Astrocyte (in vitro differentiated cells and primary cell): ENCODE measurements at regions not wholly inside any gene's neighbourhood (a gene's known extent, or its start where the extent isn't known, plus 50 kb on each side); places are given as distances from the start of the nearest gene placed in this dataset.

Experiments
- DNase-seq: peaks from one replicate; pipeline ENCODE4 v3.0.0-alpha.2; 2010; ENCODE audit warnings: low read depth
- FAIRE-seq: peaks from 2 replicates; lab custom pipeline; 2011; peaks lifted over from hg19 to GRCh38; lab: Jason Lieb, UNC
- H2AFZ ChIP-seq: 2 replicates; pipeline ENCODE4 v1.6.0; 2012; ENCODE audit warnings: low read depth, low read length, inconsistent platforms
- H3K27ac ChIP-seq: 2 replicates; pipeline ENCODE4 v1.5.1; 2011; ENCODE audit warnings: low read depth, low read length, inconsistent platforms
- H3K27me3 ChIP-seq: 2 replicates; pipeline ENCODE4 v1.6.0; 2011; ENCODE audit warnings: low read length, inconsistent platforms; ENCODE audit not compliant: insufficient read depth
- H3K36me3 ChIP-seq: 2 replicates; pipeline ENCODE4 v1.5.1; 2011; ENCODE audit warnings: low read length, inconsistent platforms; ENCODE audit not compliant: insufficient read depth
- H3K4me1 ChIP-seq: 2 replicates; pipeline ENCODE4 v1.5.1; 2011; ENCODE audit warnings: low read length, inconsistent platforms; ENCODE audit not compliant: insufficient read depth
- H3K4me2 ChIP-seq: 2 replicates; pipeline ENCODE4 v1.6.0; 2012; ENCODE audit warnings: low read length, inconsistent platforms
- H3K4me3 ChIP-seq: 2 replicates; pipeline ENCODE4 v1.5.1; 2011; ENCODE audit warnings: low read depth, mild to moderate bottlenecking, low read length, inconsistent platforms; ENCODE audit not compliant: insufficient read depth
- H3K79me2 ChIP-seq: 2 replicates; pipeline ENCODE4 v1.6.0; 2012; ENCODE audit warnings: mild to moderate bottlenecking, low read length, inconsistent platforms; ENCODE audit not compliant: insufficient read depth
- H3K9ac ChIP-seq: 2 replicates; pipeline ENCODE4 v1.6.0; 2012; ENCODE audit warnings: mild to moderate bottlenecking, low read length, inconsistent platforms
- H3K9me3 ChIP-seq: 2 replicates; pipeline ENCODE4 v1.5.1; 2012; ENCODE audit warnings: low read depth, mild to moderate bottlenecking, low read length, inconsistent platforms; ENCODE audit not compliant: insufficient read depth
- H4K20me1 ChIP-seq: 2 replicates; pipeline ENCODE4 v1.6.0; 2012; ENCODE audit warnings: low read length, inconsistent platforms; ENCODE audit not compliant: insufficient read depth
- H3K27ac Mint-ChIP-seq: one replicate; pipeline ENCODE4 v1.8.0; 2021; ENCODE audit warnings: mild to moderate bottlenecking, mixed read lengths; ENCODE audit not compliant: unreplicated experiment
- H3K27me3 Mint-ChIP-seq: one replicate; pipeline ENCODE4 v1.8.0; 2021; ENCODE audit warnings: low read depth, mixed read lengths; ENCODE audit not compliant: unreplicated experiment
- H3K36me3 Mint-ChIP-seq: one replicate; pipeline ENCODE4 v1.8.0; 2021; ENCODE audit warnings: low read depth, mixed read lengths; ENCODE audit not compliant: unreplicated experiment
- H3K4me1 Mint-ChIP-seq: one replicate; pipeline ENCODE4 v1.8.0; 2021; ENCODE audit warnings: low read depth, mixed read lengths; ENCODE audit not compliant: unreplicated experiment
- H3K4me3 Mint-ChIP-seq: one replicate; pipeline ENCODE4 v1.8.0; 2021; ENCODE audit warnings: mild to moderate bottlenecking, moderate library complexity, mixed read lengths; ENCODE audit not compliant: unreplicated experiment
- H3K9me3 Mint-ChIP-seq: one replicate; pipeline ENCODE4 v1.8.0; 2021; ENCODE audit warnings: mild to moderate bottlenecking, mixed read lengths; ENCODE audit not compliant: unreplicated experiment
- EZH2 ChIP-seq: IDR thresholded peaks from 2 replicates; pipeline ENCODE4 v1.6.1; 2012; ENCODE audit warnings: mild to moderate bottlenecking, low read length, inconsistent platforms; ENCODE audit not compliant: insufficient read depth
- TF ChIP-seq, protein P1 (sequence below): IDR thresholded peaks from 2 replicates; pipeline ENCODE4 v1.5.1; 2011; ENCODE audit warnings: low read depth, mild to moderate bottlenecking, inconsistent platforms, low read length, moderate library complexity; ENCODE audit not compliant: insufficient read depth

DNA sequence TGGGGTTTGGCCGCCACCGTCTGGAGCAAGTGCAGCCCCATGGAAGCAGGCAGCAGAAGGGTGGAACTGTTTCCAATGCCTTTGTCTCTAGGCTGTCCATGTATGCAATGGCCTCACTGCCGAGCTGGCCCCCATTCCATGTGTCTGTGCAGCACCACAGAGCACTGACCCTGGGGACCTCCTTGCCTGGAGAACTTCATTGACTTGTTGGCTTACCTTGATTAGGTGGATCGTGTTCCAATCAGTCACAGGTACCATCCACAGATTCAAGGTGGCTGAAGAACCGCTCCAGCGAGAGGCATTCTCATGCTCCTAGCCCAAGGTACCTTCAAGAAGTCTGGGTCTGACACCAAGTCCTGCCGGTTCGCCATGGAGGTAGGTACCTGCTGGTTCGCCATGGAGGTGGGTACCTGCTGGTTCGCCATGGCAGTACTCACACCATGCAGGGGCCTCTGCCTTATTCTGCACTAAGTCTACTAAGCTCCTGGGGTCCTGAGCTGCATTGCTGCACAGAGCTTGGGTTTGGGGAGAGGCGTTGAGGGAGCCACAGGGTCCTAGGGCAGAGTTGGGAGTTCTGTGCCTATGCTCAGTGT, 358.3 kb upstream of the IRX1 start:
- Histone ChIP-seq H4K20me1 (no peaks in the 10 kb centered on the region), H3K9me3 (peaks cover 15% of the 10 kb centered on the region), H3K9ac (no peak overlapping the region), H3K27me3 (no peaks in the 10 kb centered on the region), H3K4me1 (no peaks in the 10 kb centered on the region), H3K79me2 (no peaks in the 10 kb centered on the region), H3K27ac (no peak overlapping the region), H3K4me2 (no peak overlapping the region), H3K36me3 (no peaks in the 10 kb centered on the region), H2AFZ (no peak overlapping the region), H3K4me3 (no peak overlapping the region)
- H3K36me3 Mint-ChIP-seq = no peaks in the 10 kb centered on the region
- DNase-seq = no peak
- FAIRE-seq = no peak
- no peak for TF ChIP-seq EZH2
- TF ChIP-seq, protein P1, sequence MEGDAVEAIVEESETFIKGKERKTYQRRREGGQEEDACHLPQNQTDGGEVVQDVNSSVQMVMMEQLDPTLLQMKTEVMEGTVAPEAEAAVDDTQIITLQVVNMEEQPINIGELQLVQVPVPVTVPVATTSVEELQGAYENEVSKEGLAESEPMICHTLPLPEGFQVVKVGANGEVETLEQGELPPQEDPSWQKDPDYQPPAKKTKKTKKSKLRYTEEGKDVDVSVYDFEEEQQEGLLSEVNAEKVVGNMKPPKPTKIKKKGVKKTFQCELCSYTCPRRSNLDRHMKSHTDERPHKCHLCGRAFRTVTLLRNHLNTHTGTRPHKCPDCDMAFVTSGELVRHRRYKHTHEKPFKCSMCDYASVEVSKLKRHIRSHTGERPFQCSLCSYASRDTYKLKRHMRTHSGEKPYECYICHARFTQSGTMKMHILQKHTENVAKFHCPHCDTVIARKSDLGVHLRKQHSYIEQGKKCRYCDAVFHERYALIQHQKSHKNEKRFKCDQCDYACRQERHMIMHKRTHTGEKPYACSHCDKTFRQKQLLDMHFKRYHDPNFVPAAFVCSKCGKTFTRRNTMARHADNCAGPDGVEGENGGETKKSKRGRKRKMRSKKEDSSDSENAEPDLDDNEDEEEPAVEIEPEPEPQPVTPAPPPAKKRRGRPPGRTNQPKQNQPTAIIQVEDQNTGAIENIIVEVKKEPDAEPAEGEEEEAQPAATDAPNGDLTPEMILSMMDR = no peak
- H3K9me3 Mint-ChIP-seq = peaks cover 7% of the 10 kb centered on the region
- H3K4me1 Mint-ChIP-seq = no peaks in the 10 kb centered on the region
- H3K4me3 Mint-ChIP-seq = no peak overlapping the region
- H3K27ac Mint-ChIP-seq = no peak overlapping the region
- H3K27me3 Mint-ChIP-seq = peaks cover 3% of the 10 kb centered on the region

DNA sequence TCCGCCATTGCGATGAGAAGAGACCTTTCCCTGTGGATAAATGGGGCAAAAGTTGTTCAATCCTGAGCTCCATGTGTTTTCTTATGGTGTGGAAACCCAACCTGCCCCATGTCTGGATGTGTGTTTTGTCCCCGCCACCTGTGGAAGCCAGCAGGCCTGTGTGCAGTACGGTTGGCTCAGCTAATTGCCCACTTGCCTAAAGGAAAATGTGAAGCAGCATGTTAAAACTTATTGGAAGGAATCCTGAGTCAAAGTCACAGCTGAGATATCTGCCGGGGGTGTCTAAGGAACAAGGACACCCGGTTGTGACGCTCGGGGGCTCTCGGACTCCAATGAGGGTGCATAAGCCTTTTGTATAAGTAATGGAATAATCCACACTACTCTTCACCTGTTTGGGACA, 361.1 kb upstream of the IRX1 start:
- Histone ChIP-seq H3K79me2 (no peaks in the 10 kb centered on the region), H3K9me3 (peaks cover 15% of the 10 kb centered on the region), H3K27me3 (no peaks in the 10 kb centered on the region), H2AFZ (no peak overlapping the region), H3K27ac (no peak overlapping the region), H3K36me3 (no peaks in the 10 kb centered on the region), H3K4me2 (no peak overlapping the region), H3K4me3 (no peak overlapping the region), H3K9ac (no peak overlapping the region), H3K4me1 (no peaks in the 10 kb centered on the region), H4K20me1 (no peaks in the 10 kb centered on the region)
- no peak for DNase-seq
- Mint-ChIP-seq H3K4me3 (no peak overlapping the region), H3K36me3 (no peaks in the 10 kb centered on the region), H3K27ac (no peak overlapping the region), H3K9me3 (peaks cover 7% of the 10 kb centered on the region), H3K4me1 (no peaks in the 10 kb centered on the region), H3K27me3 (peaks cover 3% of the 10 kb centered on the region)
- TF ChIP-seq, protein P1 = no peak
- TF ChIP-seq EZH2 = no peak
- no peak for FAIRE-seq

DNA sequence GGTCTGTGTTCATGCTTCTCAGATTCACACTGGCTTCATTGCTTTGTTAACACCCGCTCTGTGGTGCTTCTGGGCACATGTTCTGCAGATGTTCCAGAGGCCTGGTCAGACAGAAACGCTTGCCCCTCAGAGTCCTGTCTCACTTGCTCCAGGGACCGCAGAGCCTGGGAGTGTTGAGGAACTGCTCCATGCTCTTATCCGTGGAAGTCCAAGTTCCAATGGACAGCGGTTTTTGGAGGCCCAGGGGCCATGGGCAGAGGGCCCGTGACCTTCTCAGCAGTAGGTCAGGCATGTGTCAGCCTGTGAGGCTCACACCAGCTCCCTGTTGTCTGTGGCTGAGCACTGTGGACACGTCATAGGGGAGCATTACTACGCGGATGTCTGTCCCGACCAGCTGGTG, 364.7 kb upstream of the IRX1 start:
- Histone ChIP-seq H3K27me3 (no peaks in the 10 kb centered on the region), H3K4me1 (no peaks in the 10 kb centered on the region), H3K9me3 (peaks cover 8% of the 10 kb centered on the region), H3K79me2 (no peaks in the 10 kb centered on the region), H2AFZ (no peak overlapping the region), H3K4me2 (no peak overlapping the region), H4K20me1 (no peaks in the 10 kb centered on the region), H3K36me3 (no peaks in the 10 kb centered on the region), H3K9ac (no peak overlapping the region), H3K27ac (no peak overlapping the region), H3K4me3 (no peak overlapping the region)
- Mint-ChIP-seq H3K4me1 (no peaks in the 10 kb centered on the region), H3K4me3 (no peak overlapping the region), H3K27ac (no peak overlapping the region), H3K27me3 (peaks cover 3% of the 10 kb centered on the region), H3K9me3 (peaks cover under 1% of the 10 kb centered on the region), H3K36me3 (no peaks in the 10 kb centered on the region)
- no peak for TF ChIP-seq EZH2
- TF ChIP-seq, protein P1 = no peak
- FAIRE-seq = no peak
- DNase-seq = no peak
